Smooth muscle cell (in vitro differentiated cells): ENCODE measurements at regions not wholly inside any gene's neighbourhood (a gene's known extent, or its start where the extent isn't known, plus 50 kb on each side); places are given as distances from the start of the nearest gene placed in this dataset.

Experiments
- DNase-seq: peaks from one replicate; lab custom pipeline; 2025; ENCODE audit not compliant: unreplicated experiment; lab: John Stamatoyannopoulos, UW
- H2AFZ ChIP-seq: fragments of 200-600 bp; sonication (generic); 2 replicates; pipeline ENCODE4 v1.6.0; 2016; ENCODE audit warnings: antibody characterized with exemption, low read depth, mild to moderate bottlenecking
- H3F3A ChIP-seq: fragments of 200-600 bp; sonication (generic); 2 replicates; pipeline ENCODE4 v1.6.0; 2017; ENCODE audit warnings: antibody characterized with exemption, low read depth
- H3K27ac ChIP-seq: fragments of 200-600 bp; sonication (generic); 2 replicates; pipeline ENCODE4 v1.5.1; 2016; ENCODE audit warnings: low read depth, mild to moderate bottlenecking
- H3K27me3 ChIP-seq: fragments of 200-600 bp; sonication (generic); 2 replicates; pipeline ENCODE4 v1.6.1; 2016; ENCODE audit warnings: low read depth, mild to moderate bottlenecking
- H3K36me3 ChIP-seq: fragments of 200-600 bp; sonication (generic); 2 replicates; pipeline ENCODE4 v1.5.1; 2016; ENCODE audit warnings: low read depth
- H3K4me1 ChIP-seq: fragments of 200-600 bp; sonication (generic); 2 replicates; pipeline ENCODE4 v1.5.1; 2016; ENCODE audit warnings: low read depth
- H3K4me2 ChIP-seq: fragments of 200-600 bp; sonication (generic); 2 replicates; pipeline ENCODE4 v1.6.0; 2016; ENCODE audit warnings: mild to moderate bottlenecking
- H3K4me3 ChIP-seq: fragments of 200-600 bp; sonication (generic); 2 replicates; pipeline ENCODE4 v1.5.1; 2016; ENCODE audit warnings: mild to moderate bottlenecking
- H3K79me2 ChIP-seq: fragments of 200-600 bp; sonication (generic); 2 replicates; pipeline ENCODE4 v1.6.0; 2016; ENCODE audit warnings: low read depth, mild to moderate bottlenecking
- H3K9ac ChIP-seq: fragments of 200-600 bp; sonication (generic); 2 replicates; pipeline ENCODE4 v1.6.0; 2016; ENCODE audit warnings: low read depth
- H3K9me3 ChIP-seq: fragments of 200-600 bp; sonication (generic); replicated peaks from 2 replicates; pipeline ENCODE4 v1.5.1; 2016; ENCODE audit warnings: low read depth
- H4K20me1 ChIP-seq: fragments of 200-600 bp; sonication (generic); 2 replicates; pipeline ENCODE4 v1.6.0; 2016; ENCODE audit warnings: low read depth
- WGBS: methylation state at CpG from one replicate; pipeline ENCODE4 v1.1.7; 2016; ENCODE audit warnings: low lambda C conversion rate; 5-methylcytosine and 5-hydroxymethylcytosine counted together
- TF ChIP-seq, protein P1 (sequence below): fragments of 200-600 bp; sonication (generic); IDR thresholded peaks from 2 replicates; pipeline ENCODE4 v1.5.1; 2017; ENCODE audit warnings: borderline replicate concordance, mild to moderate bottlenecking, antibody characterized with exemption; ENCODE audit not compliant: insufficient read depth, poor library complexity, severe bottlenecking

DNA sequence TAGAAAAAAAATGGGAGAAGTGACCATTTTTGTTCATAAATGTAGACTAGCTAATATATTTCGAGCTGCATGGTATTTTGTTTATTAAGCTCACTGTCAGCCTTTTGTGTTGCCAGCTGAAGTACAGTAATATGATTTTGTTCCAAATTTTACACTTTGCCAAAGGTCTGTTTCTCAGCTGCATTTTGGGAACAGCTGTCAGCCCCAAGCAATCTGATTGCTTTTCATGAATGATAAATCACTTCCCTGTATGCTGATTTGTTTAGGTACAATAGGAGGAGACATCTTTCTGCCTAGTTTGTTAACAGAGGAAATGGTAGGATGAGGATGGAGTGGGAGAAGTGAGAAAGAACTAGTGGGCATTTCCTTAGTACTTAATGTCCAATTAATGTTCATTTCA lies 79.3 kb downstream of the NABP1 start:
- Histone ChIP-seq H4K20me1 (no peaks in the 10 kb centered on the region), H3K4me2 (no peak overlapping the region), H2AFZ (no peak overlapping the region), H3K36me3 (no peaks in the 10 kb centered on the region), H3K4me1 (no peaks in the 10 kb centered on the region), H3K9me3 (no peaks in the 10 kb centered on the region), H3K4me3 (no peak overlapping the region), H3K27ac (no peak overlapping the region), H3F3A (no peaks in the 10 kb centered on the region), H3K9ac (no peak overlapping the region), H3K79me2 (no peaks in the 10 kb centered on the region), H3K27me3 (peaks cover 9% of the 10 kb centered on the region)
- no peak for DNase-seq
- TF ChIP-seq, protein P1, sequence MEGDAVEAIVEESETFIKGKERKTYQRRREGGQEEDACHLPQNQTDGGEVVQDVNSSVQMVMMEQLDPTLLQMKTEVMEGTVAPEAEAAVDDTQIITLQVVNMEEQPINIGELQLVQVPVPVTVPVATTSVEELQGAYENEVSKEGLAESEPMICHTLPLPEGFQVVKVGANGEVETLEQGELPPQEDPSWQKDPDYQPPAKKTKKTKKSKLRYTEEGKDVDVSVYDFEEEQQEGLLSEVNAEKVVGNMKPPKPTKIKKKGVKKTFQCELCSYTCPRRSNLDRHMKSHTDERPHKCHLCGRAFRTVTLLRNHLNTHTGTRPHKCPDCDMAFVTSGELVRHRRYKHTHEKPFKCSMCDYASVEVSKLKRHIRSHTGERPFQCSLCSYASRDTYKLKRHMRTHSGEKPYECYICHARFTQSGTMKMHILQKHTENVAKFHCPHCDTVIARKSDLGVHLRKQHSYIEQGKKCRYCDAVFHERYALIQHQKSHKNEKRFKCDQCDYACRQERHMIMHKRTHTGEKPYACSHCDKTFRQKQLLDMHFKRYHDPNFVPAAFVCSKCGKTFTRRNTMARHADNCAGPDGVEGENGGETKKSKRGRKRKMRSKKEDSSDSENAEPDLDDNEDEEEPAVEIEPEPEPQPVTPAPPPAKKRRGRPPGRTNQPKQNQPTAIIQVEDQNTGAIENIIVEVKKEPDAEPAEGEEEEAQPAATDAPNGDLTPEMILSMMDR, result no peak
- WGBS, result 78% methylated on average over 1 of the region's 1 CpG

GRCh38 chr2:191758518-191759507 lies 80.9 kb downstream of the NABP1 start:
- Histone ChIP-seq H3K9ac (no peak overlapping the region), H3K27ac (no peak overlapping the region), H3K36me3 (no peaks in the 10 kb centered on the region), H3K27me3 (peaks cover 9% of the 10 kb centered on the region), H3K4me1 (no peaks in the 10 kb centered on the region), H2AFZ (no peak overlapping the region), H3K4me2 (no peak overlapping the region), H3K9me3 (no peaks in the 10 kb centered on the region), H3K4me3 (no peak overlapping the region), H3F3A (no peaks in the 10 kb centered on the region), H3K79me2 (no peaks in the 10 kb centered on the region), H4K20me1 (no peaks in the 10 kb centered on the region)
- TF ChIP-seq, protein P1, result peak; percentile 53
- DNase-seq, result no peak
- WGBS, result 56% methylated on average over 13 of the region's 13 CpGs

- no peak overlapping the region for H3K27ac ChIP-seq
These were observed 81.7 kb downstream of the NABP1 start for GRCh38 chr2:191759680-191760079.

More at GRCh38 chr2:191759680-191760079, 81.7 kb downstream of the NABP1 start:
- H3K36me3 ChIP-seq, result no peaks in the 10 kb centered on the region
- peaks cover 3% of the 10 kb centered on the region for H3K27me3 ChIP-seq
- no peak overlapping the region for H3K4me3 ChIP-seq
- no peaks in the 10 kb centered on the region for H3K9me3 ChIP-seq
- TF ChIP-seq, protein P1, result no peak
- no peak overlapping the region for H2AFZ ChIP-seq
- no peaks in the 10 kb centered on the region for H3F3A ChIP-seq
- DNase-seq, result no peak
- no peak overlapping the region for H3K4me2 ChIP-seq
- H3K4me1 ChIP-seq, result no peaks in the 10 kb centered on the region
- 92% methylated on average over 4 of the region's 4 CpGs for WGBS
- no peaks in the 10 kb centered on the region for H4K20me1 ChIP-seq
- H3K9ac ChIP-seq, result no peak overlapping the region
- no peaks in the 10 kb centered on the region for H3K79me2 ChIP-seq
